HG02981 (cell line): ENCODE measurements at regions not wholly inside any gene's neighbourhood (a gene's known extent, or its start where the extent isn't known, plus 50 kb on each side); places are given as distances from the start of the nearest gene placed in this dataset.
"Not testable (repeated sequence)": the region's sequence is repeated elsewhere in the genome, so short reads cannot be mapped to it uniquely, and the experiment has no call there.

ENCODE experiments used
- ATAC-seq: cut with Tn5 transposase; IDR thresholded peaks from one replicate; pipeline ENCODE4 v1.9.1; 2021; ENCODE audit warnings: mild to moderate bottlenecking, moderate library complexity; ENCODE audit not compliant: unreplicated experiment

DNA sequence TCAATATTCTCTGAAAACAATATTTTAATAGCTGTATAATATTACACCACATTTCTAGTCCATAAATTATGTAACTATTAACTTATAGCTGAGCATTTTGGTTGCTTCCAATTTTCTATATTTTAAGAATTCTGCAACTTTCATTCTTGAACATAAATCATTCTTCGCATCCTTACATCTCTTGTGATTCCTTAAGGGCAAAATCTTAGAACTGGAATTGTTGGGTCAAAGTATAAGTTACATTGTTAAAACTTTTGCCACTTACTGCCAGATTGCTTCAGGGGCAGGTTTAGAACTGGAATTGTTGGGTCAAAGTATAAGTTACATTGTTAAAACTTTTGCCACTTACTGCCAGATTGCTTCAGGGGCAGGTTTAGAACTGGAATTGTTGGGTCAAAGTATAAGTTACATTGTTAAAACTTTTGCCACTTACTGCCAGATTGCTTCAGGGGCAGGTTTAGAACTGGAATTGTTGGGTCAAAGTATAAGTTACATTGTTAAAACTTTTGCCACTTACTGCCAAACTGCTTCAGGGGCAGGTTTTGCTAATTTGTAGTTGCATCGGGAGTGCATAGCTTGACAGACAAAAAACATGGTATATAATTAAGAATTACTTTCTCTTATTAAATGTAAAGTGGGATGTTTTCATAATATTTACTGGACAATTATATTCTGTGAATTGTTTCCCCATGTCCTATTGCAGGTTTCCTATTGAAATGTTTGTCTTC is 179.9 kb upstream of the OR13F1 start:
- ATAC-seq: not testable (repeated sequence)

DNA sequence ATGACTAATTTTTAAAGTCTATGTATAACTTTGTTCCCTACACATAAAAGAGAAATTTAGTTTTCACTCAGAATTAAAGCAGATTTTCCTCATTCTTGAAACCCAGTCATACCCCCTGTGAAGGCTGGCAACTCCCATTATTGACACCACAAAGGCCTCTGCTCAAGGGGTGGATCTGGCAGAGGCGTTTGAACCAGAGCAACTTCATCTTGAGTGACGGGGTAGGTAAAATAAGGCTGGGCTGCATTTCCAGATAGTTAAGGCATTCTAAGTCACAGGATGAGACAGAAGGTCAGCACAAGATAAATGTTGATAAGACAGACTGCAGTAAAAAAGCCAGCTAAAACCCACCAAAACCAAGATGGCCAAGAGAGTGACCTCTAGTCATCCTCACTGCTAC is 177.2 kb upstream of the OR13F1 start:
- no peak for ATAC-seq

DNA sequence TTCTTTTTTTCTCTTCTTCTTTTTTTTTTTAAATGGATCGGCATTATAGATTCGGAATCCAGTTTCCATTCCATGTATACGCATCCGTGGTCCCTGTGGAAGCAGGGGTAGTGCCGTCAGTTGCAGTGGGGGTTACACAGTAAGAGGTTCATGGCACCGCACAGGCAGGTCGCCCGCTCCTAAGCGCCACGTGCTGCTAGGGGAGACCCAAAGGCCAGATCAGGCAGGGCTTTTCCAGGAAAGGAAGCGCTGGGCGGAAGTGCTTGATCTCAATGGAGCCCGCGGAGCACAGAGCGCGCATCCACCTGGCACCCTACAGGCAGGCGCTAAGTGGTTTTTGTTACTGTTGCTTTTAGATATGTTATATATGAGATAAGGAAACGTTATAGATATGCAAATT is 174.8 kb upstream of the OR13F1 start:
- no peak for ATAC-seq

GRCh38 chr9:104330841-104331240 is 173.2 kb upstream of the OR13F1 start:
- ATAC-seq: no peak

DNA sequence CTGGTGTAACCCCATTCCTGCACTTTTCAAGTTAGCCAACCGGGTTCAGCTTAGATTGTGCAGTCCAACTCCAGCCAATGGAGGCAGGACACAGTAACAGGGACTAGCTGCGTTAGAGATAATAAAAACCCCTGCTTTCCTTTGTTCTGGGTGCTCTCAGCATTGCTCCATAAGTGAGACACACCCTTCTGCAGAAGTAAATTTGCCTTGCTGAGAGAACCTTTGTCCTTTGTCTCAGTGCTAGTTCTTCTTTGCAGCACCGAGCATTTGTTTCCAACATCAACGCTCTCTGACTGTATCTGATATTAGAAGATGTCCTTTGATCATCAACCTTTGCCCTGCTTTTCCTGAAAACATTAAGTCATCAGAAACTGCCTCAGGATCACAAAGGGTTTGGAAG is 169.5 kb upstream of the OR13F1 start:
- ATAC-seq: no peak

DNA sequence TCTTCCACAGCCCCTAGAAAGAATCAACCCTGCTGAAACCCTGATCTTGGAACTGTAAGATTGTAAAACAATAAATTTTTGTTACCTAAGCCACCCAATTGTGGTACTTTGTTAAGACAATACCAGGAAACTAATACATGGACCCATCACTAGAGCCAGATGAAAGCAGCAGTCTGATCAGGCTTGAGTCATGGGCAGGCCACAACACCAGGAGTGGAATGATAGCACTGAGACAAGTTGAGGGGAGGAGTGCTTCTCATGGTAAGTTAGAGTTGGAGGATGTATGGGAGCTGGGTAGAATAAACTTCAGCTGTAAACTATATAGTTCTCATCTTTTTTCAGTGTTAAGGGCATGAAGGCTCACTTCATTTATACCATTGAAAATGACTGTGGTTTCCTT is 164.4 kb upstream of the OR13F1 start:
- no peak for ATAC-seq

DNA sequence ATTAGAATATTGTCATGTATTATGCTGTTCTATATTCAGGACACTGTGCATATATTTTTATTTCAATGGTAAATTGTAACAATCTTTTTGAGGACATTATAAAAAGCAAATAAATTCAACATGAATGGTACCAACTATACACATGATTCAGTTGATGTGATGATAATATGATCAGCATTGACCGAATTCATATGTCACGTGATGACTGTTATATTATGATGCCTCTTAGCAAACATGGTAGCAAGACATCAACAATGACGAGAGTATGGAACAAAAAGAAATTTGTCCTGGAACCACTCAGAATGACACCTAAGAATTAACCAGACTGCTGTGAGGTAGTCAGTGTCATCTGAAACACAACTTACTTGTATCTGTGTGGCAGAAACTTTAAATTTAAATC is 161.5 kb upstream of the OR13F1 start:
- ATAC-seq: no peak

DNA sequence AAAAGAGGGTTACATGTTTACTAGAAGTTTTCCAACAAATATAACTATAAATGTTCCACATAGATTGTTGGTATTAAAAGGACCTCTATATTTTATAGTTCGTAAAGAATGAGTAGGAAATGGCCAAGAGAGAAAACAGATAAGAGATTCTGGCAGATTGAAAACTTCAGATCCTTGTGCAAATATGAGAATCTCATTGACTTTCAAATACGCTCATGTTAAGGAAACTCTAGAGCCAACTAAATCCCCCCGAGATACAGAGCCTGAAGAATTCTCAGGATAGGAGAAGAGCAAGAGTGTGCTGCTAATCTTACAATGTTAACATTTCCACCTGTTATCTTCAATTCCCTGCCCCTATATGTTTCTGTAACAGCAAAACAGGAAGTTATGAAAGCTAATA is 159.0 kb upstream of the OR13F1 start:
- ATAC-seq: no peak

GRCh38 chr9:104350541-104350940 is 153.5 kb upstream of the OR13F1 start:
- ATAC-seq: no peak

DNA sequence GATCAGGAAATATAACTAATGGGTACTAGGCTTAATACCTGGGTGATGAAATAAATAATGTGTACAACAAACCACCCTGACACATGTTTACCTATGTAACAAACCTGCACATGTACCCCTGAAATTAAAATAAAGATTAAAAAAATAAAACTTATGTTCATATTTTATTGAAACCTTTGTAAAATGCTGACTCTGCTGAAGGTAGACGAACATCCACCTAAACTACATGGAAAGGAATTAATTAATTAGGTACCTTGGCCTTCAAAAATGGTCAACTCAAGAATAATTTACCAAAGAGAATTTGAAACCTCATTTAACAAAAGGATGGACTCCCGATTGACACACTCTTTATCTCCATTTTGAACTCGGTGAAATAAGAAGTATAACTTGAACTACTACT is 152.3 kb upstream of the OR13F1 start:
- ATAC-seq: no peak

DNA sequence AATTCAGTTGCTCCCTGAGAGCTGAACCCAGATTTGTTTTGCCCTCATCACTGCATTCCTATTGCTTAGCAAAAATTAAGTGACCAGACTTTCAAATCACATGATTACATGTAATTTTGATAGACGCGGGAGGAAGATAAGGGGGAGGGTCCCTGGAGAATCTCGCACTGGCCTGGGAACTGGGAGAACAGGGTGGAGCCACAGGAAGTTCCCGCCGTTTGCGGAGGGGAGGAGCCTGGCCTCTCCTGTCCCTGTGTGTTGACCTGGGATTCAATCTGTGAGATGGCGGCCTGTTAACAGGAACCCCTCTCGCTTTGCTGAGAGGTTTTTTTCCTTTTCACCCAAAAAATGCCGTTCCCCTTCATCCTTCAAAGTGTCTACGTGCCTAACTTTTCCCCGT is 142.9 kb upstream of the OR13F1 start:
- no peak for ATAC-seq

DNA sequence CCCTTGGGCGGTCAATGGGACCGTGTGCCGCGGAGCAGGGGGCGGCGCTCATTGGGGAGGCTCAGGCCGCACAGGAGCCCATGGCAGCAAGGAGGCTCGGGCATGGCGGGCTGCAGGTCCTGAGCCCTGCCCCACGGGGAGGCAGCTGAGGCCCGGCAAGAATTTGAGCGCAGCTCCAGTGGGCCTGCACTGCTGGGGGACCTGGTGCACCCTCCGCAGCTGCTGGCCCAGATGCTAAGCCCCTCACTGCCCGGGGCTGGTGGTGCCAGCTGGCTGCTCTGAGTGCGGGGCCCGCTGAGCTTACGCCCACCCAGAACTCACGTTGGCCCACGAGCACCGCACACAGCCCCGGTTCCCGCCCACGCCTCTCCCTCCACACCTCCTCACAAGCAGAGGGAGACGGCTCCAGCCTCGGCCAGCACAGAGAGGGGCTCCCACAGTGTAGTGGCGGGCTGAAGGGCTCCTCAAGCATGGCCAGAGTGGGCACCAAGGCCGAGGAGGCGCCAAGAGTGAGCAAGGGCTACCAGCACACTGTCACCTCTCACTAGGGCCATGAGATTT is 141.1 kb upstream of the OR13F1 start:
- ATAC-seq: no peak

- ATAC-seq: no peak
These were observed 136.6 kb upstream of the OR13F1 start for GRCh38 chr9:104367507-104367906.

- not testable (repeated sequence) for ATAC-seq
These were observed 135.7 kb upstream of the OR13F1 start for GRCh38 chr9:104368318-104368717.

DNA sequence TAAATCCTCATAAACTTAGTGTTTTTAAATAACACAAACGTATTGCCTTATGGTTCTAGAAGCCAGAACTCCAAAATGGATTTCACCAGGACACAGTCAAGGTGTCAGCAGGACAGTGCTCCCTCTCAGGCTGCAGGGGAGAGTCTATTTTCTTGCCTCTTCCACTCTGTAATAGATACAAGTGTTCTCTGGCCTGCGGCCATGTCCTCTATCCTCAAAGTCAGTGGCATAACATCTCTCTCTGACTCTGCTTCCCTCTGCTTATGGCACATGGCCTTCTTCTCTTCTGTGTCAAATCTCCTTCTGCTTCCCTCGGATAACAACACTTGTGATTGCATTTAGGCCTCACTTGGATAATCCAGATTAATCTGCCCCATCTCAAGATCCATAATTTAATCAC is 129.4 kb upstream of the OR13F1 start:
- ATAC-seq: no peak

DNA sequence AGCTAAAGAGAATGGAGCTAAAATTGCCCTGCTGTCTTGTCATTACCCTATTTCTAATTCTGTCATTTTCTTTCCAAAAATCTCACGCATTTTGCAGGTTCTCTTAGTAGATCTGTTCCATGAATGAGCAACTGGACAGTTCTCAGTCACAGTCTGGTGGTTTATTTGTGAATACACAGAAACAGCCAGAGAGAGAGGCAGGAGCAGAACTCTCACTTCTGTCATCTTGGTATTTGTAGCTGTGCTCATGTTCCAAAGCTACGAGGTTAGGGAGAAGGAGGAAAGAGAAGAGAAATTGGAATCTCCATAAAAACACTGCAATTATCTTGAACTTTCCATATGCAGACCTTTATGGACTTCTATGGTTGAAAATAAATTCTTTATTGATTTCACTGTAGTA is 118.0 kb upstream of the OR13F1 start:
- peak; percentile 4 for ATAC-seq

DNA sequence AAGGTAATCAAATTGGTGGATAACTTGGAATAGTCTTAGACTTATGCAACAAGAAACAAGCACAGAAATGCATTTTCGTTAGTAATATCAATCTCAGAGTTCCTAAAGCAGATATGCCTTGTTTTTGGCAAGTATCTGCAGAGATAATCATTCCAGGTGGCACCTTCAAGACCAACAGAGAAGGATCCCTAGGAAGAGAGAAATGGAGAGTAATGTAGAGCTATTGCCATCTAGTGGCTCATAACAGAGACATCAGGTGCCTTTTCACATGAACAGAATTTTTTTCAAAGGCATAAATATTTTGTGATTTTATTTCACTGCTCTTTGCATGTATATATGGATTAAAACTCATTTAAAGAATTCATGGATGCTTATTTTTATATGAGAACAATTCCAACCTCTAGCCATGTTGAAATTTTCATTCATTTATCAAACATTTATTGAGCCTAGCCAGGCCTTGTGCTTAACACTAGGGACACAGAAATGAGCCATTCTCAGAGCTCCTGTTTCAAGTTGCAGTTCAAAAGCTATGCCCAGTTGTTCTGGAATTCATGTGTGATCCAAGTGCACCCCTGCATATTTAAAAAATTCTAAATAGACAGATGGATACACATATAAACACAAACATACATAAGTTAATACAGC is 117.5 kb upstream of the OR13F1 start:
- ATAC-seq: peak; percentile 74

- ATAC-seq: no peak
These were observed 116.0 kb upstream of the OR13F1 start for GRCh38 chr9:104388071-104388470.

- ATAC-seq: no peak
These were observed 114.7 kb upstream of the OR13F1 start for GRCh38 chr9:104389341-104389740.

GRCh38 chr9:104394901-104395300 is 109.2 kb upstream of the OR13F1 start:
- ATAC-seq: not testable (repeated sequence)

DNA sequence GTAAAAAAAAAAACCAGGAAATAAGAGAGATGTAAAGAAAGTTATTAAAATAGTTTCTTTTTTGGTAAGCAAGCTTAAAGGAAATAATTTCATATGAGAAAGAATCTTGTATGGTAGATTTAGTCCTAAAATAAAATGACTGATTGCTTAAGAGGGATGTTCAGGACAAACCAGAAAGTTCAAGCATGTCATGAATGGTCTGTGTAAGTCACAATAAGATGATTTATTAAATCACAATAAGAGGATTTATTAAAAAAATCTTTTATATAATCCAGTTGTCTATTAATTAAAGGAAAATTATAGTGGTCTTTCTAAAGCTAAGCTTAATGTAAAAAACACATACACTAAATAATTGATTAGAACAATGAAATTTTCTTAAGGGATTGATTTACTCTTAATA is 91.8 kb upstream of the OR13F1 start:
- no peak for ATAC-seq

DNA sequence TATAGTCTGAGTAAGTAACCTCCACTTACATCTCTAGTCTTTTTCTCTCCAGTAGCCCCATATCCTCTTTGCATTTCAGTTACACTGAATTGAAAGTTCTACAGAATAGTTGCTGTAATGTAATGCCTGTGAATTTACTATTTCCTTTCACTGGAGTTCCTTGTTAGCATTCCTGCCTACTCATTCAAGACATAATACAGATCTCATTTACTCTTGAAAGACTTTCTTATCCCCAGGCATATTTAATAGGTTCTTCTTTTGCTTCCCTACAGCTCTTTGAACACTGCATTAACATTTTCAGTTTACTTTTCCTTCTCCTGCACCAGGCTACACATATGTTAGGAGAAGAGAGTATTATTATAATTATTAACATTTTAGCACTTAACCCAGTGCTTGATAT is 87.6 kb upstream of the OR13F1 start:
- ATAC-seq: no peak
